Stimulated activated CD4-positive, alpha-beta T cell treated with anti-CD3 and anti-CD28 coated beads, Interleukin-1b, Interleukin-23, amount 100 ng/mL, for 48 hours (primary cell): ENCODE measurements at regions not wholly inside any gene's neighbourhood (a gene's known extent, or its start where the extent isn't known, plus 50 kb on each side); places are given as distances from the start of the nearest gene placed in this dataset.

Experiments used
- DNase-seq: peaks from one replicate; pipeline ENCODE4 v3.0.0-alpha.2; 2020

GRCh38 chr20:41879123-41879522, 260.9 kb upstream of the CHD6 start:
- no peak for DNase-seq

GRCh38 chr20:41877911-41878310, 259.7 kb upstream of the CHD6 start:
- no peak for DNase-seq

- DNase-seq = no peak
These were observed 256.5 kb upstream of the CHD6 start for GRCh38 chr20:41874658-41875057.

- no peak for DNase-seq
These were observed 254.8 kb upstream of the CHD6 start for GRCh38 chr20:41872930-41873329.

- DNase-seq = no peak
These were observed 252.8 kb upstream of the CHD6 start for GRCh38 chr20:41870869-41871462.

GRCh38 chr20:41869261-41869660, 251.1 kb upstream of the CHD6 start:
- no peak for DNase-seq

- no peak for DNase-seq
These were observed 247.8 kb upstream of the CHD6 start for GRCh38 chr20:41865938-41866337.

DNA sequence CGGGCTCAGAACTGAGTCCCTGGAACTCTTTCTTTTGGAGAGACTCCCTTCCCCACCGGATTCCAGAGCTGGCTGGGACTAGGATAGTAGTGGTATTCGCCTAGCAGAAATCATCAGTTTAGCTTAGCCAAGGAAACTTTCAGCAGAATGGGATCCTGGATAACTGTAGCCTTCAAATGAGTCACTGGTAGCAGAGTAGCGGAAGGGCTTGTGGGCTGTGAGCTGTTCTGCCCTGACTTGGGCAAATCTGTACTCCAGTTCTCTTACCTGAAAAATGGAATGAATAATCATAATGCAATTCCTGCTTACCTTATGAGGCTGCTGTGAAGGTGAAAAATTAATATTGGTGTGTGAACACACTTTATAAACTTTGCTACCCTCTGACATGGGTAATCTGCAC, 244.3 kb upstream of the CHD6 start:
- DNase-seq = no peak

- no peak for DNase-seq
These were observed 243.7 kb upstream of the CHD6 start for GRCh38 chr20:41861772-41862422.

- DNase-seq = no peak
These were observed 236.6 kb upstream of the CHD6 start for GRCh38 chr20:41854765-41855164.

- no peak for DNase-seq
These were observed 235.6 kb upstream of the CHD6 start for GRCh38 chr20:41853806-41854205.

- DNase-seq = no peak
These were observed 230.0 kb upstream of the CHD6 start for GRCh38 chr20:41848180-41848579.

- DNase-seq = no peak
These were observed 219.6 kb upstream of the CHD6 start for GRCh38 chr20:41837669-41838224.

DNA sequence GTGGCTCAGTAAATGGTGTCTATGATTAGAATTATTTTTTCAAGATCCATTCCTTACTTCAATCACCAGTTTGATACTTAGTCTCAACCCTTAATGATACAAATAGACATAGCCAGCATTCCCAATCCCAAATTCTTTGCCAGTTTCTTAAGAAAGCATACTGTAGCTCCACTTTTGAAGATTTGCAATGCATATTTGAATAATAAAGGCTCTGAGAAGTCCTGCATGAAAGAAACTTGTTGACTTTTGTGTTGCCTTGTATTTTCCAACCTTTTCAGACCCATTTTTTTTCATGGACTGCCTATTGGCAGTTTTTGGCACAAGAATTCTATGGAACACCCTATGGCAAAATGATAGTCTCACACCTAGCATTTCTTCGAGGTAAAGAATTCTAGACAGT, 215.6 kb upstream of the CHD6 start:
- no peak for DNase-seq

GRCh38 chr20:41830702-41831101, 212.5 kb upstream of the CHD6 start:
- DNase-seq = no peak

GRCh38 chr20:41819436-41819835, 201.3 kb upstream of the CHD6 start:
- no peak for DNase-seq

GRCh38 chr20:41818991-41819390, 200.8 kb upstream of the CHD6 start:
- DNase-seq = no peak

GRCh38 chr20:41818369-41818768, 200.2 kb upstream of the CHD6 start:
- no peak for DNase-seq

DNA sequence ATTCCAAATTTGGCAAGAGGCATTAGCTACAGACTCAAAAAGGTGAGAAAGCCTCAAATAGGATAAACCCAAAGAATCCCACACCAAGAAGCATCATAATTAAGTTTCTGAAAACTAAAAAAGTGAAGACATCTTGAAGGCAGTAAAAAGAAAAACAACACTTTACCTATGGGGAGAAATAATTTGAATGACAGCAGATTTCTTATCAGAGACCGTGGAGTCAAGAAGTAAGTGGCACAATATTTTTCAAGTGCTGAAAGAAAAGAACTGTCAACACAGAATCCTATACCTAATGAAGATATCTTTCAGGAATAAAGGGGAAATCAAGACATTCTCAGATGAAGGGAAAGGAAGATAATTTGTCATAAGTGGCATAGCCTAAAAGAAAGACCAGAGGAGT, 193.3 kb upstream of the CHD6 start:
- no peak for DNase-seq

- DNase-seq = no peak
These were observed 181.9 kb upstream of the CHD6 start for GRCh38 chr20:41800040-41800439.

- DNase-seq = no peak
These were observed 180.8 kb upstream of the CHD6 start for GRCh38 chr20:41798930-41799502.

DNA sequence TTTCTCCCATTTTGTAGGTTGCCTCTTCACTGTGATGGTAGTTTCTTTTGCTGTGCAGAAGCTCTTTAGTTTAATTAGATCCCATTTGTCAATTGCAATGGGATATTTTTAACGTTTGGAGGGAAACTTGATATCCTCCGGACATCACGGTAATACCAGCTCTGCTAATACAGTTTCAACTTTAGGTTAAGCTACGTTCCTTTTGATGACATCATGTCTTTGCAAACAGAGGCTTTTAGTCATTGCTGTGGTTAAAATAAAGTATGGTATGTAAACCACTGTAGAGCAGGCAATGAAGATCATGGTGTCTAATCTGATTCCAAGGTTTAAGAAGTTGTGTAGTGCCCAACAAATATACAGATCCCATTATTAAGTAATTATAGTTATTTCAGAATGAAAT, 168.0 kb upstream of the CHD6 start:
- no peak for DNase-seq

DNA sequence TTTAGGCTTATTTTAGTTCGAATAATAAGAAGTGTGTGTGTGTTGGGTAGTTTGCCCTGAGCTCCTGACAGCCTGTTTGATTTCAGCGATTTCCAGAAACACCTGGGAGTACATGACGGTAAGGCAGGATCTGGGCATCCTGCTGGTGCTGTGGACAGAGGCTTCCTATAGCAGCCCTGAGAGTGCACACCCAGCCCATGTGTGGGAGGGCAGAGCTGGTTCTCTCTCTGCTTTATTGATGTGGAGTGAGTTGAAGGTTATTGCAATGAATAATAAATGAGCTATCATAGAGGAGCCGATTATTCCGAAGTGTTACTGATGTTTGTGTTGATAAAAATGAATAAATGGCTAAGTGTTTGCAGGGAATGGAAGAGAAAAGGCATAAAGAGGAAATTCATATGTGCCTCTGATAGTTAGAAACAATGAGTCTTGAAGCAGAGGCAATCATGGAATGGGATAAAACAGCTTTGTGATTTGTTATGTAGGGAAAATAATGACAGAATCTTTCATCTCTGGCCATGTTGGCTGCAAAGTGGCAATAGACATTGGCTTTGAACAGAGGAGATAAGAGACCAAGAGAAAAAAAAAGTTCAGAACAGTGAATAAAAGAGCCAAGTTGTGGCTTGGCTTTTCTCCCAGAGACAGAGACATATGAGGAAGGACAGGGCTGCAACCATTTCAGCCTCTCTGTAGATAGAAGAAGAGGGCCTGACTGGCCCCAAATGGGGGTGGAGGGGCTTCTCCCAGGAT, 166.2 kb upstream of the CHD6 start:
- DNase-seq = no peak
